ENCODE measurements at regions not wholly inside any gene's neighbourhood (a gene's known extent, or its start where the extent isn't known, plus 50 kb on each side); places are given as distances from the start of the nearest gene placed in this dataset.

DNA sequence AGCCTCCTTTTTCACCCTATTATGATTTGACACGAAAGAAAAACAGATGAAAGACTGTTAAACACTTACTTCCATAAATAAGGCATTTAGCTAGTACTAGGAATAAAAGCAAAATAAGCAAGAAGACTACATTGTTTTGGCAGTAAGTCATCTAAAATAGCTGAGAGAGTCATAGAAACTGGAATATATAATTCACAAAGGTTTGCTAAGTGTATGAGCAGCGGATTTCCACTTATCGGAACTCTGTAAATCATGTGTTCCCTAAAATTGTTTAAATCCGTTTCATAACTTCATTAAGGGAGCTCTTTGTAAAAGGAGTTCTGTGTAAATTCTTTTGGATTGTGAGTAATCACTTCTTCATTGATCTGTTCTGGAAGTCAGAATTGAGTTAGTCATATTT lies 202.5 kb upstream of the CBLB start:
- TF ChIP-seq CTCF (conservative IDR thresholded peaks at IDR 0.05; ENCODE audit: low read length), result no peak
- no peak for TF ChIP-seq EZH2phosphoT487 (IDR thresholded peaks at IDR 0.05; ENCODE audit: borderline replicate concordance)
